Trophoblast cell (in vitro differentiated cells and primary cell): ENCODE measurements at regions not wholly inside any gene's neighbourhood (a gene's known extent, or its start where the extent isn't known, plus 50 kb on each side); places are given as distances from the start of the nearest gene placed in this dataset.

ENCODE experiments used
- DNase-seq, 2 donors: peaks; one replicate each; pipeline ENCODE4 v3.0.0-alpha.2; 2016
- H2AFZ ChIP-seq: 2 replicates; pipeline ENCODE4 v1.6.1; 2013; ENCODE audit warnings: low read length, moderate library complexity, mild to moderate bottlenecking; ENCODE audit not compliant: insufficient read depth, poor library complexity
- H2AK5ac ChIP-seq: 2 replicates; pipeline ENCODE4 v1.6.1; 2013; ENCODE audit warnings: mild to moderate bottlenecking, low read length
- H2BK120ac ChIP-seq: 2 replicates; pipeline ENCODE4 v1.6.1; 2013; ENCODE audit warnings: low read length, mild to moderate bottlenecking, moderate library complexity; ENCODE audit not compliant: insufficient read depth, poor library complexity
- H2BK12ac ChIP-seq: 2 replicates; pipeline ENCODE4 v1.6.1; 2013; ENCODE audit warnings: mild to moderate bottlenecking, low read length, moderate library complexity
- H2BK5ac ChIP-seq: 2 replicates; pipeline ENCODE4 v1.6.1; 2013; ENCODE audit warnings: low read length, low read depth, moderate library complexity, mild to moderate bottlenecking; ENCODE audit not compliant: poor library complexity
- H3K14ac ChIP-seq: 2 replicates; pipeline ENCODE4 v1.6.1; 2013; ENCODE audit warnings: mild to moderate bottlenecking, low read length
- H3K18ac ChIP-seq: 2 replicates; pipeline ENCODE4 v1.6.1; 2013; ENCODE audit warnings: mild to moderate bottlenecking, low read length
- H3K23ac ChIP-seq: 2 replicates; pipeline ENCODE4 v1.6.1; 2013; ENCODE audit warnings: low read length
- H3K27ac ChIP-seq: 2 replicates; pipeline ENCODE4 v1.5.1; 2013; ENCODE audit warnings: low read depth, mild to moderate bottlenecking, inconsistent platforms, low read length, moderate library complexity
- H3K27me3 ChIP-seq: 2 replicates; pipeline ENCODE4 v1.6.1; 2013; ENCODE audit warnings: inconsistent platforms, mild to moderate bottlenecking, low read length, moderate library complexity; ENCODE audit not compliant: insufficient read depth
- H3K36me3 ChIP-seq, 2 experiments: 1 replicate in 1 of 2; 2 replicates in 1 of 2; pipeline ENCODE4 v1.6.1; 2013; ENCODE audit warnings: low read length in 2 of 2, mild to moderate bottlenecking in 2 of 2, moderate library complexity in 1 of 2; ENCODE audit not compliant: insufficient read depth in 2 of 2, control insufficient read depth in 1 of 2
- H3K4ac ChIP-seq: 2 replicates; pipeline ENCODE4 v1.6.1; 2013; ENCODE audit warnings: low read depth, mild to moderate bottlenecking, low read length, moderate library complexity
- H3K4me1 ChIP-seq, 2 experiments: 1 replicate in 1 of 2; 2 replicates in 1 of 2; pipeline ENCODE4 v1.6.1; 2013; ENCODE audit warnings: low read length in 2 of 2, mild to moderate bottlenecking in 2 of 2, moderate library complexity in 1 of 2; ENCODE audit not compliant: insufficient read depth in 2 of 2, control insufficient read depth in 1 of 2
- H3K4me2 ChIP-seq: 2 replicates; pipeline ENCODE4 v1.6.1; 2013; ENCODE audit warnings: inconsistent platforms, mild to moderate bottlenecking, low read length, moderate library complexity
- H3K4me3 ChIP-seq: 2 replicates; pipeline ENCODE4 v1.5.1; 2013; ENCODE audit warnings: mild to moderate bottlenecking, low read depth, low read length, inconsistent platforms
- H3K79me1 ChIP-seq: one replicate; pipeline ENCODE4 v1.6.1; 2013; ENCODE audit warnings: low read length
- H3K79me2 ChIP-seq: 2 replicates; pipeline ENCODE4 v1.6.1; 2013; ENCODE audit warnings: low read length, mild to moderate bottlenecking; ENCODE audit not compliant: control insufficient read depth, insufficient read depth, poor library complexity
- H3K9ac ChIP-seq: 2 replicates; pipeline ENCODE4 v1.6.1; 2013; ENCODE audit warnings: mild to moderate bottlenecking, low read length
- H3K9me3 ChIP-seq: 2 replicates; pipeline ENCODE4 v1.6.1; 2013; ENCODE audit warnings: low read depth, mild to moderate bottlenecking, control low read depth, inconsistent platforms, low read length; ENCODE audit not compliant: insufficient read depth
- H4K12ac ChIP-seq: 2 replicates; pipeline ENCODE4 v1.6.1; 2013; ENCODE audit warnings: low read depth, mild to moderate bottlenecking, low read length, moderate library complexity
- H4K8ac ChIP-seq: 2 replicates; pipeline ENCODE4 v1.6.1; 2013; ENCODE audit warnings: low read depth, mild to moderate bottlenecking, low read length, moderate library complexity
- H4K91ac ChIP-seq: one replicate; pipeline ENCODE4 v1.6.1; 2013; ENCODE audit warnings: low read depth, mild to moderate bottlenecking, low read length, moderate library complexity
- WGBS: extraction: QIAGEN DNeasy Blood & Tissue Kit; methylation state at CpG from one replicate; pipeline ENCODE4 v1.1.7; 2013; ENCODE audit warnings: missing lambda C conversion rate; ENCODE audit not compliant: insufficient read length, insufficient coverage; ENCODE audit errors: extremely low coverage; 5-methylcytosine and 5-hydroxymethylcytosine counted together

DNA sequence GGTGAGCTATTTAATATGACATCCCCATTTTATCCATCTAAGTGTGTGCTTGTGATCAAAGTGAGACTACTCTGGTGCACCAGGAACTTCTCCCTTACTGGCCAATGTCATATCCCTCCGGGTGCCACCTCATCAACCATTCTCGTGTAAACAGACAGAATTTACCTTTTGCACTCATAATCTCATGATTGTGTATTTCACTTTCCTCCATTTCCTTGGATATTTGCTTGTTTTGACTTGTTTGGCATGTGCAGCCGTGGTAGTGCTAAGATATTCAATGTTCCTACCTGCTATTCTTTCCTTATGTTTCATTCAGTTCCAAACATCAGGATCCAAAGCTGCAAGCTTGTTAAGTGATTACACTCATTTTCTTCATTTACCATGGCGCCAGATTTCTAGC lies 280.5 kb upstream of the SP8 start:
- no peaks in the 10 kb centered on the region for H3K27me3 ChIP-seq
- H3K14ac ChIP-seq: no peak overlapping the region
- no peak overlapping the region for H3K4me2 ChIP-seq
- H2BK120ac ChIP-seq: no peak overlapping the region
- H2BK12ac ChIP-seq: no peak overlapping the region
- H3K27ac ChIP-seq: no peak overlapping the region
- no peak overlapping the region for H3K18ac ChIP-seq
- H3K36me3 ChIP-seq: no peaks in the 10 kb centered on the region
- H2AK5ac ChIP-seq: no peak overlapping the region
- H3K4ac ChIP-seq: no peak overlapping the region
- H3K9me3 ChIP-seq: no peaks in the 10 kb centered on the region
- no peaks in the 10 kb centered on the region for H3K4me1 ChIP-seq
- no peak overlapping the region for H4K8ac ChIP-seq
- no peak overlapping the region for H4K91ac ChIP-seq
- no peak overlapping the region for H2BK5ac ChIP-seq
- no peaks in the 10 kb centered on the region for H3K79me2 ChIP-seq
- no peak overlapping the region for H2AFZ ChIP-seq
- no CpG with 5 or more reads among the region's 4 CpGs for WGBS
- no peak overlapping the region for H3K9ac ChIP-seq
- no peaks in the 10 kb centered on the region for H3K79me1 ChIP-seq
- no peak for DNase-seq
- H4K12ac ChIP-seq: no peak overlapping the region
- no peak overlapping the region for H3K4me3 ChIP-seq
- H3K23ac ChIP-seq: no peak overlapping the region

DNA sequence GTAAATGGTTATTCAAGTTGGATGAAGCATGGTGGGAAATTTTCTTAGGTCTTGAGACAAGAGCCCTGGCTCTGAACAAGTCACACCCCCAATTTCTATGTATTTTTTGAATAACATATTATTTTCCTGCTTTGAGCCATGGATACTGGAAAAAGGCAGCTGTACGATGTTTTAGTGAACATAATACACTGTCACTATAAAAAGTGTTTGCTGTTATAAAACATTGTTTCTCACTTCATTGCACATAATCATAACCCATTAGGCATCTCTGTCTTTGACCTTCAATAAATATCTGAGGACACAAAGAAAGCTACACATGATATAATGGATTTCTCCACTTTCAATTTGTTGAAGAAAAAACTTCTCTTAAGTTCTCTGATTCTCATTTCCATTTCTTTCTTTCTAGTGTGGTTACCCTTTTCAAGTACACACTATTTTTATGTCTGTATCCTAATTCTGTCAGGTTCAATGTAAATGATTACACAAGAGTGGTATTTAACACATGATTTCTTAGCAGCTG lies 283.9 kb upstream of the SP8 start:
- no peak for DNase-seq
- Histone ChIP-seq H4K12ac (no peak overlapping the region), H2BK12ac (no peak overlapping the region), H3K79me2 (no peaks in the 10 kb centered on the region), H3K27ac (no peak overlapping the region), H3K9ac (no peak overlapping the region), H3K36me3 (no peaks in the 10 kb centered on the region), H3K4me3 (no peak overlapping the region), H2AFZ (no peak overlapping the region), H4K91ac (no peak overlapping the region), H4K8ac (no peak overlapping the region), H3K18ac (no peak overlapping the region), H3K4me1 (no peaks in the 10 kb centered on the region), H3K79me1 (no peaks in the 10 kb centered on the region), H3K27me3 (no peaks in the 10 kb centered on the region), H3K9me3 (no peaks in the 10 kb centered on the region), H3K4me2 (no peak overlapping the region), H3K4ac (no peak overlapping the region), H3K14ac (no peak overlapping the region), H2AK5ac (no peak overlapping the region), H3K23ac (no peak overlapping the region), H2BK120ac (no peak overlapping the region), H2BK5ac (no peak overlapping the region)
- WGBS: no CpG with 5 or more reads among the region's 1 CpG

DNA sequence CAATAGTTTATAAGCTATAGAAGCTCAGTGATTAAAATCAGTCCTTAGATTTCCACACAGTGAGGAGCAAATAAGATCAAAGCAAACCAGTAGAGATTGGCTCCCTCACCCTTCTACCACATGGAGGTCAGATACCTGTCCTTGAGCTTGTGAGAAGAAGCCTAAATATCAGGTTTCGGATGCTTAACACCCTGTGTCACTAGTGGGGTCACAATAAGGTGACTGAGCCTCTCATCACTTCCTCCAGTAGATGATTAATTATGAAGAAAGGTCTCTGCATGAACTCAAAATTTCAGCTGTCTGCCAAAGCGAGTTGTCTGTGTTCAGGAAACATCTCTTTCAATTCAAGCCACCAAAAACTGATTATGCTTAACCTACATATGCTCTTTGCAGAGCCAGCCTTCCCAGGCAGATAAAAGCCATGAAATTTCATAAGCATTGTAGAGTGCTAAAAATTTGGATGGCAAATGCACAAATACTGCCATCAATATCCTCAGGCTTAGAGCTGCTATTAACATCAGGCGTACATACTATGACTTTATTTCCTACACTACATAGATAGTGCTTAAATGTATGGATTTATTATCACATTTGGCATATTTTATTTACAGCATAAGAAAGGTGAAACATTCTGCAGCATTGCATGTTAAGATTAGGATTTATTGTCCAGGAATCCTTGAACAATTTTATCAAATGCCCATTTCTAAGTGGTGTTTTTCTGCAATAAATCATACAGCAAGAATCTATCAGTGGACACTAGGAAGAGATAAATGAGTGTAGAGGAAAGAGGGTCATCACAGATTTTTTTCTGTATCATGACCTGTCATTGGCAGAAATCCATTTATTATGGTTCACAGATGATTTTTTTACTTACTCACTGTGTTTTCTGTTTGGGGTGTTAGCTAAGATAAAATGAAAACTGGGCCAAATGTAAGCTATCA lies 285.1 kb upstream of the SP8 start:
- Histone ChIP-seq H3K23ac (no peak overlapping the region), H3K4ac (no peak overlapping the region), H3K4me3 (no peak overlapping the region), H2BK5ac (no peak overlapping the region), H3K9me3 (no peaks in the 10 kb centered on the region), H3K14ac (no peak overlapping the region), H4K91ac (no peak overlapping the region), H3K79me1 (no peaks in the 10 kb centered on the region), H2BK12ac (no peak overlapping the region), H3K9ac (no peak overlapping the region), H3K27me3 (no peaks in the 10 kb centered on the region), H4K12ac (no peak overlapping the region), H2AK5ac (no peak overlapping the region), H3K18ac (no peak overlapping the region), H3K4me1 (no peaks in the 10 kb centered on the region), H3K79me2 (no peaks in the 10 kb centered on the region), H3K4me2 (no peak overlapping the region), H2BK120ac (no peak overlapping the region), H4K8ac (no peak overlapping the region), H2AFZ (no peak overlapping the region), H3K27ac (no peak overlapping the region), H3K36me3 (no peaks in the 10 kb centered on the region)
- DNase-seq: no peak
- WGBS: no CpG with 5 or more reads among the region's 3 CpGs

DNA sequence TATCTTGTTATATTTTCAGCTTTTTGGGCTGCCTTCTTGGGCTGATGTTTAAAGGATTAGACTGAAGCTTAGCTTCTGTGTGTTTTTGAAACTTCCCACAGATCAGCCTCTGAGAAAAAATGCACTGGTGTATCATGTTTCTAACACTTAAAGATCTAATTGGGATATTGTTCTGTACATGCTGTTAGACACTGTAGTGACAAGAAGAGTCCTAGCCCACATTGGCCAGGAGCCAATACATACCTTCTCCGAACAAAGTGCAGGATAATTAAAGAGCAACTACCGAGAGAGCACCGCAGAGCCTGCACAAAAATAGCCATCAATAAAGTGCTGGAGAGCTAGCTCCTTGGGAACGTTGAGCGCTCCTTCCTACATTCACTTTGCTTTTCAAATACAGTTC lies 289.4 kb upstream of the SP8 start:
- Histone ChIP-seq H2BK12ac (no peak overlapping the region), H3K36me3 (no peaks in the 10 kb centered on the region), H3K18ac (no peak overlapping the region), H3K14ac (no peak overlapping the region), H3K4me2 (no peak overlapping the region), H2BK5ac (no peak overlapping the region), H3K4me1 (no peaks in the 10 kb centered on the region), H2AFZ (no peak overlapping the region), H3K79me1 (no peaks in the 10 kb centered on the region), H2BK120ac (no peak overlapping the region), H4K8ac (no peak overlapping the region), H3K4me3 (no peak overlapping the region), H4K12ac (no peak overlapping the region), H3K9ac (no peak overlapping the region), H3K27ac (no peak overlapping the region), H3K79me2 (no peaks in the 10 kb centered on the region), H4K91ac (no peak overlapping the region), H3K4ac (no peak overlapping the region), H3K9me3 (no peaks in the 10 kb centered on the region), H3K27me3 (no peaks in the 10 kb centered on the region), H3K23ac (no peak overlapping the region), H2AK5ac (no peak overlapping the region)
- no peak for DNase-seq
- no CpG with 5 or more reads among the region's 5 CpGs for WGBS
